Hematopoietic multipotent progenitor cell treated with erythropoietin and hydrocortisone succinate and interleukin-3 and kit ligand, for 15 days (in vitro differentiated cells): ENCODE measurements at regions not wholly inside any gene's neighbourhood (a gene's known extent, or its start where the extent isn't known, plus 50 kb on each side); places are given as distances from the start of the nearest gene placed in this dataset.

Experiments
- DNase-seq: peaks from one replicate; pipeline ENCODE4 v3.0.0-alpha.2; 2015; ENCODE audit warnings: low spot score

GRCh38 chr6:84416043-84416657, 188.7 kb upstream of the CEP162 start:
- DNase-seq, result no peak

- DNase-seq, result no peak
Observed at GRCh38 chr6:84415517-84415916, 188.1 kb upstream of the CEP162 start.

GRCh38 chr6:84415068-84415467, 187.6 kb upstream of the CEP162 start:
- no peak for DNase-seq

GRCh38 chr6:84414531-84414930, 187.1 kb upstream of the CEP162 start:
- DNase-seq, result no peak

DNA sequence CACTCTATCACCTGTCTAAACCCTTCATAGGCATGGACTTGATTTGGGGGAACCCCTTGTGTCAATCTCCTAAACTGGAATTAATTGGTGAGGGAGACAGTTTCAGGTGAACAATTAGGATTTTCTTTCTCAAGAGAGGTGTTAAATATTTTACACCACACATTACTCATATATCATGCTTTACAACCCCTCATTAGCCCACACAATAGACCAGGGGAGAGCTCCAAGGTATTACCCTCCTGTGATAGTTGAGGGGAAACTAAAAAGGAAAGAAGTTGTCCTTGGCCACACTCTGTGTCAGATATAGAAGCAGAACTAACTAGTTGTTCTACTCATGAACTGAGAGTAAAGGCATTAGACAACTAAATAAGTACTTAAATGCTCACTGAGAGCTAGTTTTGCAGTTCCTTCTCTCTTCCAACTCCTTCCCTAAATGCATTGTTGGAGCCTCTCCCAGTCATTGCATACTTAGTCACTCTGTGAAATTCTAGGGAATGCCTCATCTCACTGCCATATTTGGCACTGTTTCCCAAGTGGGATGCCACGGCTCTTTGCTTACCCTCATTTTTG, 183.7 kb upstream of the CEP162 start:
- no peak for DNase-seq

- no peak for DNase-seq
Observed at GRCh38 chr6:84409911-84410310, 182.5 kb upstream of the CEP162 start.

GRCh38 chr6:84408028-84408427, 180.6 kb upstream of the CEP162 start:
- no peak for DNase-seq

GRCh38 chr6:84403545-84403944, 176.1 kb upstream of the CEP162 start:
- no peak for DNase-seq

GRCh38 chr6:84399003-84399402, 171.6 kb upstream of the CEP162 start:
- no peak for DNase-seq

DNA sequence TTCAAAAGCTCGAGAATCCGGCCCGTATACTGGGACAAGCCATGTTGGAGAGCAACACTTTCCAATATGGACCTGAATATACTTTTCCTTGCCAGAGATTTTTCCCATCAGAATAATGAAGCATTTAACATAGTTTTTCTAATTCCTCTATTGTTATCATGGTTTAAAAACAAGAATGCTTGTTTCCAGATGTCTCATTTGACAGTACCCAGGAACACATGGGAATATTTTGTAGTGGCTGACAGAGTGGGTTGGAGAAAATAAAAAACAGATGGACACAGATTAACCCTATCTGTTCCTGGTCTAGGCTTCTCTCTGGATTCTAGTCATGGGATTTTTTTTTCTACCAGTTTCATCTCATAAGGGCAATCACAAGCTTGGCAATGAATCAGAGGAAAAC, 164.8 kb upstream of the CEP162 start:
- no peak for DNase-seq

DNA sequence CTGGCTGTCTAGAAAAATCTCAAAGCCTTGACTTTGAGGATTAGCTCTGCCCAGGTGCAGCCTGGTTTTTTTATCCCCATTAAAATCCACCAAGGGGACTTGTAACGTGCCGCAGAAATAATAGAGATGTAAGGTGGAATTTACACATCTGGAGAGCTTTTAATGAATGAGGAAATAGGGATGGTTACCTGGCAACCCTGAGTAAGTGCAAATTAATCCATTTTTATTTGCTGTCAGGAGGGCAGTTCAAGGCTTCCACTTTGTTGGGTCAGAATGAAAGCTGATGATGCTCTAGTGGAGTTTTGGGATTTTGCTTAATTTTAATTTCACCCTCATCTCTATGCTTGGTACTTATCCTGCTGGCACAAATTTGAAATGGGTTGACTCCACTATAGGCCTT, 163.4 kb upstream of the CEP162 start:
- DNase-seq, result no peak

GRCh38 chr6:84390334-84390733, 162.9 kb upstream of the CEP162 start:
- no peak for DNase-seq

DNA sequence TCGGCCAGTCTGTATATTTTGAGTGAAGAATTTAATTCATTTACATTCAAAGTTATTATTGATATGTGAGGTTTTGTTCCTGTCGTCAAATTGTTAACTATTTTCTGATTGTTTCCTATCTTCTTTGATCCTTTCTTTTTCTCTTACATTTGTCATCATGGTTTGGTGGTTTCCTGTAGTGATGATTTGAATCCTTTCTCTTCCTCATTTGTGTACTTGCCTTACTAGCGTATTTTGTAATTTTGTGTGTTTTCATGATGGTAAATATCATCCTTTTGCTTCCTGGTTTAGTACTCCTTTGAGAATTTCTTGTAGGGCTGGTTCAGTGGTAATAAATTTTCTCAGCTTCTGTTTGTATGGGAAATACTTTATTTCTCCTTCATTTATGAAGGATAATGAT, 151.7 kb upstream of the CEP162 start:
- no peak for DNase-seq

GRCh38 chr6:84372290-84372689, 144.8 kb upstream of the CEP162 start:
- DNase-seq, result no peak

GRCh38 chr6:84371681-84372080, 144.2 kb upstream of the CEP162 start:
- no peak for DNase-seq

DNA sequence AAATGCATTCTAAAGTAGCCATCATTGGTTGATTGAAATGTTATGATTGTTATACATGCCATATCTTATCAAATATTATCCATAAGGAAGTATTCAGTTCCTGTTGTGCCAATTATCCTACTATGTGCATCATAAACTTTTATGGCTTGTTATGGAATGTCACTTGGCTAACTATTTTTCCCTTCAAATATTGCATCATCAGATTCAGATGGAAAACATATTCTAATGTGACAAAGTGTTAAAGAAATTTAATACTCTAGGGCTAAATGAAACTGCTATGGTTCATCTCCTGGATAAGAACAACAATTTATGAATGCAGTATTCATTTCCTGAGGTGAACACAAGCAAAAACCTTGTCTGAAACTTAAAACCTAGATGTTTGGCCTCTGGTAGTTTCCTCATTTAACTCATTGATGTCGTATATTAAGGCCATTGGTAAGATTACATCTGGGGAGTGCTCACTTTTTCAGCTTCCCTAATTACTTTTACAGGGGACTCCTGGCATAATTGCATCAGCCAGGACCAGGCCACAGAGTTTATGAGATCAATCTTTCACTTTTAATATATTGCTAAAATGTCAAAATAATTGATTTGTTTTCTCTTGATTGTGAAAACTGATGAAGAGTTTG, 134.9 kb upstream of the CEP162 start:
- no peak for DNase-seq

GRCh38 chr6:84361372-84362192, 134.1 kb upstream of the CEP162 start:
- no peak for DNase-seq

DNA sequence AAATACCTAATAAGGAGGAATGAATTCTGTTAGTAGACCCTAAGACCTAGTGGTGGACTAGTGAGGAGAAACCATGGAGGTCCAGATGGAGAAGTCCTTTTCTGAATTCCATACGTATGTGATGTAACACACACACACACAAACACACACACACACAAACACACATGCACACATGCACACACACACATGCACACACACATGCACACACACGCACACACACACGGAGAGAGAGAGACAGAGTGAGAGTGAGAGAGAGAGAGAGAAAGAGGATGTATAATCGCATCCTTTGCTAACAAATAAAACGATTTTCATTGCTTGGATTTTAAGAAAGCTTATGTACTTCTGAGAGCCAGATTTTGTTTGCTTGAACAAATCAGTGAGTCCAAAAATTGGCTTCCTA, 132.6 kb upstream of the CEP162 start:
- DNase-seq, result no peak

DNA sequence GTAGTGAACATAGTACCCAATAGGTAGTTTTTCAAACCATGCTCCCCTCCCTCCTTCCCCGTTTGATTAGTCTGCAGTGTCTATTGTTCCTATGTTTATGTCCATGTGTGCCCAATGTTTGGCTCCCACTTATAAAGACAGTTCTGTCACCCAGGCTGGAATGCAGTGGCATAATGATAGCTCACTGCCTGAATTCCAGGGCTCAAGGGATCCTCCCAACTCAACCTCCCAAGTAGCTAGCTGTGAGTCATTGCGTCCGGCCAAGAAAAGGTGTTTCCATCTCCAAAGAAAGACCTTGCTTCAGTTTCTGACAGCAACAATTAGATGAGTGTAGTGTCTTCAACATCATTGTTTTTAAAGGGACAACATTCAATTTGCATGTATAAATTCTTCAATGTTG, 131.1 kb upstream of the CEP162 start:
- no peak for DNase-seq

DNA sequence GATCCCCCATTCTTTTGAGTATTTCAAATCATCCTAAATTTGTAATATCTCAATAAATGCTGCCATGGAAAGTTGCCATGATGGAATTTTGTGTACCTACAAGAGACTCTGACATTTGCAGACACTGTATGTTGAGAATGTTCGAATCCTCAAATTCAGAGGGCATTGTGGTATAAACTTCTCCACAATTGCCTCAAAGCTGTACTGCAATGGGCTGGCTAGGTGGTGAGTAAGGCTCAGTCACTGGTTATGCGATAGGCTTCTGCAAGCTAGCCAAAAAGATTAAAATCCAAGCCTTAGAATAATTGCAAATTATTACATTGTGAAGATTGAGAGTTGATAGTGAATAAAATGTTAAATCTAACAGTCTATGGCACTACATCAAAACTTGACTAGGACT, 130.2 kb upstream of the CEP162 start:
- DNase-seq, result no peak

DNA sequence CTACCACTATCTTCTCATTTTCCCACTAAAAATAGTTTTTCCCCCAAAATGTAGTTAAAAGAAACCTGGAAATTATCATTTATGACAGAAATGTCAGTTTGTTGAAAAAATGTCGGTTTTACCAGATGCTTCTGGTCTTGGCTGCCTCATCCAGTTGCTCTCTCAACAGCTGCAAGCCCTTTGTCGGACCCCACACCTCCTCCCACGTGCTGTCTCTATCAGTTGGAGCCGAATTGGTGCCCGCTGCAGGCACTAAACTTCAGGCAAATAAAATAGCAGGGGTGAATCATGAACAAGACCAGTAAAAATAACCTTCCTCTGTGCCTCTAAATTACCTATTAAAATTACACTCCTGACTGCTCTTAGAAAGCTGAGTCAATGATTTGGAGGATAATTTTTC, 129.5 kb upstream of the CEP162 start:
- no peak for DNase-seq

- no peak for DNase-seq
Observed at GRCh38 chr6:84353459-84354423, 126.3 kb upstream of the CEP162 start.
